DND-41 (cell line): ENCODE measurements at regions not wholly inside any gene's neighbourhood (a gene's known extent, or its start where the extent isn't known, plus 50 kb on each side); places are given as distances from the start of the nearest gene placed in this dataset.

Experiments
- EZH2 ChIP-seq: IDR thresholded peaks from 3 replicates; pipeline ENCODE4 v1.6.1; 2012; ENCODE audit warnings: borderline replicate concordance, low read depth, mild to moderate bottlenecking, moderate library complexity, low read length, inconsistent platforms; ENCODE audit not compliant: severe bottlenecking
- TF ChIP-seq, protein P1 (sequence below): IDR thresholded peaks from 2 replicates; pipeline ENCODE4 v1.5.1; 2012; ENCODE audit warnings: borderline replicate concordance, low read length, moderate library complexity, mild to moderate bottlenecking; ENCODE audit not compliant: poor library complexity, severe bottlenecking; ENCODE audit errors: extremely low read depth

GRCh38 chr17:52938623-52939230 lies 780.2 kb upstream of the CA10 start:
- TF ChIP-seq, protein P1, sequence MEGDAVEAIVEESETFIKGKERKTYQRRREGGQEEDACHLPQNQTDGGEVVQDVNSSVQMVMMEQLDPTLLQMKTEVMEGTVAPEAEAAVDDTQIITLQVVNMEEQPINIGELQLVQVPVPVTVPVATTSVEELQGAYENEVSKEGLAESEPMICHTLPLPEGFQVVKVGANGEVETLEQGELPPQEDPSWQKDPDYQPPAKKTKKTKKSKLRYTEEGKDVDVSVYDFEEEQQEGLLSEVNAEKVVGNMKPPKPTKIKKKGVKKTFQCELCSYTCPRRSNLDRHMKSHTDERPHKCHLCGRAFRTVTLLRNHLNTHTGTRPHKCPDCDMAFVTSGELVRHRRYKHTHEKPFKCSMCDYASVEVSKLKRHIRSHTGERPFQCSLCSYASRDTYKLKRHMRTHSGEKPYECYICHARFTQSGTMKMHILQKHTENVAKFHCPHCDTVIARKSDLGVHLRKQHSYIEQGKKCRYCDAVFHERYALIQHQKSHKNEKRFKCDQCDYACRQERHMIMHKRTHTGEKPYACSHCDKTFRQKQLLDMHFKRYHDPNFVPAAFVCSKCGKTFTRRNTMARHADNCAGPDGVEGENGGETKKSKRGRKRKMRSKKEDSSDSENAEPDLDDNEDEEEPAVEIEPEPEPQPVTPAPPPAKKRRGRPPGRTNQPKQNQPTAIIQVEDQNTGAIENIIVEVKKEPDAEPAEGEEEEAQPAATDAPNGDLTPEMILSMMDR: no peak
- no peak for TF ChIP-seq EZH2
